ENCODE measurements at regions not wholly inside any gene's neighbourhood (a gene's known extent, or its start where the extent isn't known, plus 50 kb on each side); places are given as distances from the start of the nearest gene placed in this dataset.
A peak's percentile ranks its signal among the peaks of the same experiment; 100 is the strongest.

DNA sequence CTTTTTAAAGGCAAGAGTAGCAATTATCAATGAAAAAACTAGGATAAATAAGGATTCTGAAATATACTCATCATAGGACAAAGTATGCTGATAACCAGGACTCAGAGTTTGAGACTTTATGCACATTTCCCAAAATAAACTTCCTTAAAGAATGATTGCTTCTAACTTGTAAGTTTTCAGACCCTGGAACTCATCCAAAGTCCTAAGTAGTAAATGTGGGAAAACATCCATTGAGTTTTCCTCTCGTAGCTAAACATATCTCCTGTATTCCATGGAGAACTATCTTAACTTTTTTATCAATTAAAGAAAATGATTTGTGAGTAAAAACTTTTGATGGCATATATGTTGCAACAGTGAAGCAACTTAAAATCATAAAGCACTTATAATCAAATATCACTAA, 285.2 kb upstream of the KLF6 start:
- Histone ChIP-seq H3K4me1 (ENCODE audit: control insufficient read depth, insufficient read depth, low read length, poor library complexity, severe bottlenecking) (peaks cover 18% of the 10 kb centered on the region), H3K4me3 (ENCODE audit: low read depth, low read length) (no peak overlapping the region), H3K9me3 (ENCODE audit: control insufficient read depth in 2 of 2, low read length in 2 of 2) (no peaks in the 10 kb centered on the region), H3K27me3 (ENCODE audit: control insufficient read depth, insufficient read depth, low read length) (no peaks in the 10 kb centered on the region), H3K27ac (ENCODE audit: insufficient read depth, low read length, poor library complexity, severe bottlenecking) (no peak overlapping the region), H3K36me3 (ENCODE audit: control insufficient read depth, insufficient read depth, low read length) (no peaks in the 10 kb centered on the region)
- Mint-ChIP-seq H3K27ac (no peak overlapping the region), H3K4me1 (peaks cover 13 to 23% (median 16%) of the 10 kb centered on the region in 4 donors), H3K9me3 (no peaks in the 10 kb centered on the region), H3K36me3 (peaks cover 3% of the 10 kb centered on the region), H3K4me3 (no peak overlapping the region), H3K27me3 (no peaks in the 10 kb centered on the region)
- DNase-seq (no peak), ATAC-seq (ENCODE audit: low read depth in 2 of 2) (no peak)

DNA sequence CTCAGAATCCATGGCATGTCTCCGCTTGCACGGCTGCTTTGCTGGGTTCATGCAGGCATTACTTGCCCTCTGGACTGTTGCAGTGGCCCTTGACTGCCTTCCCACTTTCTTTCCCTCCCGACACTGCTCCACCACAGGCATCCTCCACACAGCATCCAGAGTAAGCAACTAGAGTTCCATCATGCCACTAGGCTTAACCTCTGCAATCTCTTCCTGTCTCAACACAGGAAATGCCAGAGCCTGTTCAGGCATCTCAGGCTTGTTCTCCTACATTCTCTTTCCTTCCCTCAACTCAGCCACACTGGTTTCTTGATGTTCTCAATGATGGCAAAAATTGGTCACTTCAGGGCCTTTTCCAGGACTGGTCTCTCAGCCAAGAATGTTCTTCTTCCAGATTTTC, 284.5 kb upstream of the KLF6 start:
- peaks cover 6 to 16% (median 9%) of the 10 kb centered on the region in 4 donors for H3K4me1 Mint-ChIP-seq

DNA sequence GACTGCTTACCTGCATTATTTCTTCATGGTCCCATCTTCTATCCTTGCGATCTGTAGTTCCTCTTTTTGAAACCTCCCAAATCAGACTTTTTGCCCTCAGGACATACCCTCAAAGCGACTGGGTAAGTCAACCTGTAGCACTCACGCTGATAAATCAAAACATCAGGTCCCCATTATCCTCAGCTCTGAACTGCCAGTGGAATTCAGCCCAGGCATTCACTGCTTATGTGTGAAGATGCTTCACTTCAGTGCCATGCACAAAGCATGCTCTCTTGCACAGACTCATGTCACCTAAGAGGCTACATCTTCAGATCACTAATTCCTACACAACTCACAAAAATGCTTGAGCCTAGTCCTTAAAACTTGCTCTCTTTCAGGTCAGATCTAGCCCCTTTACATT, 283.6 kb upstream of the KLF6 start:
- no peaks in the 10 kb centered on the region for H3K36me3 Mint-ChIP-seq
- no peak for ATAC-seq (ENCODE audit: low read depth in 2 of 2)
- Histone ChIP-seq H3K4me1 (ENCODE audit: control insufficient read depth, insufficient read depth, low read length, poor library complexity, severe bottlenecking) (peaks cover 2% of the 10 kb centered on the region), H3K27ac (ENCODE audit: insufficient read depth, low read length, poor library complexity, severe bottlenecking) (no peak overlapping the region), H3K27me3 (ENCODE audit: control insufficient read depth, insufficient read depth, low read length) (no peaks in the 10 kb centered on the region), H3K36me3 (ENCODE audit: control insufficient read depth, insufficient read depth, low read length) (no peaks in the 10 kb centered on the region), H3K4me3 (ENCODE audit: low read depth, low read length) (no peak overlapping the region), H3K9me3 (ENCODE audit: control insufficient read depth in 2 of 2, low read length in 2 of 2) (no peaks in the 10 kb centered on the region)
- no peak overlapping the region for H3K4me3 Mint-ChIP-seq
- DNase-seq, result no peak
- H3K4me1 Mint-ChIP-seq, result peaks cover 1 to 7% (median 3%) of the 10 kb centered on the region in 4 donors
- no peaks in the 10 kb centered on the region for H3K9me3 Mint-ChIP-seq
- H3K27ac Mint-ChIP-seq, result no peak overlapping the region
- no peaks in the 10 kb centered on the region for H3K27me3 Mint-ChIP-seq

More for the DNA sequence above, 284.5 kb upstream of the KLF6 start:
- H3K9me3 Mint-ChIP-seq, result no peaks in the 10 kb centered on the region
- Histone ChIP-seq H3K27me3 (ENCODE audit: control insufficient read depth, insufficient read depth, low read length) (no peaks in the 10 kb centered on the region), H3K27ac (ENCODE audit: insufficient read depth, low read length, poor library complexity, severe bottlenecking) (no peak overlapping the region), H3K4me1 (ENCODE audit: control insufficient read depth, insufficient read depth, low read length, poor library complexity, severe bottlenecking) (peaks cover 11% of the 10 kb centered on the region), H3K36me3 (ENCODE audit: control insufficient read depth, insufficient read depth, low read length) (no peaks in the 10 kb centered on the region), H3K4me3 (ENCODE audit: low read depth, low read length) (no peak overlapping the region), H3K9me3 (ENCODE audit: control insufficient read depth in 2 of 2, low read length in 2 of 2) (no peaks in the 10 kb centered on the region)
- no peaks in the 10 kb centered on the region for H3K27me3 Mint-ChIP-seq
- DNase-seq (no peak), ATAC-seq (ENCODE audit: low read depth in 2 of 2) (no peak)
- H3K36me3 Mint-ChIP-seq, result no peaks in the 10 kb centered on the region
- H3K27ac Mint-ChIP-seq, result no peak overlapping the region
- H3K4me3 Mint-ChIP-seq, result no peak overlapping the region

DNA sequence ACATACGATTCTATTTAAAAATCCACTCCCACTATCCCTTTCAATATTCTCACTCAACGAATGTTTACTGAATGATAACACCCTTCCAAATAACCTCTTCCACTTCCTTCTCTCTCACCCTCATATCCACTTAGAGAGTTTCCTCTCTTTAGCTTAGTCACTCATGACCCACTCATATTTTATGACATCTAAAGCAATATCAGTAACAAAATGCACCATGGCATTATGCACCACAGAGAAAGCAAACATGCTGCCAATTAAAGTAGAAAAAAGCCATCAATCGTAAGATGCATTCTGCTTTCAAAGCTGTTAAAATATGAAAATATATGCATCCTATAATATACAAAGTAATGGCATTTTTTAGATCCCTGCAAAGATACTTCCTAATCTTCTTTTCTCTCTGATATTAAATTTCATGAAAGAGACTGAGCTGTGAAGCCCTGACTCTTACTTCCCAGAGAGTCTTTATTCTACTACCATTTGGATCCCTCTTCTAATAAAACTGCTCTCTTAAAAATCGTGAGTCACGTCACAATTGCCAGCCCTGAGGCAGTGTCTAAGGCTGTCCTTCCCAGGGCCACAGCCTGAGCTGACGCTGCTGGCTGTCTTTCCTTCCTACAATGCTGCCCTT, 283.0 kb upstream of the KLF6 start:
- Histone ChIP-seq H3K4me1 (ENCODE audit: control insufficient read depth, insufficient read depth, low read length, poor library complexity, severe bottlenecking) (no peaks in the 10 kb centered on the region), H3K27me3 (ENCODE audit: control insufficient read depth, insufficient read depth, low read length) (no peaks in the 10 kb centered on the region), H3K9me3 (ENCODE audit: control insufficient read depth in 2 of 2, low read length in 2 of 2) (no peaks in the 10 kb centered on the region), H3K36me3 (ENCODE audit: control insufficient read depth, insufficient read depth, low read length) (no peaks in the 10 kb centered on the region), H3K27ac (ENCODE audit: insufficient read depth, low read length, poor library complexity, severe bottlenecking) (no peak overlapping the region), H3K4me3 (ENCODE audit: low read depth, low read length) (no peak overlapping the region)
- ATAC-seq (ENCODE audit: low read depth in 2 of 2) (no peak), DNase-seq (no peak)
- Mint-ChIP-seq H3K9me3 (no peaks in the 10 kb centered on the region), H3K4me1 (peaks cover 0 to 6% (median 2%) of the 10 kb centered on the region in 4 donors), H3K27me3 (no peaks in the 10 kb centered on the region), H3K36me3 (no peaks in the 10 kb centered on the region), H3K27ac (no peak overlapping the region), H3K4me3 (no peak overlapping the region)

DNA sequence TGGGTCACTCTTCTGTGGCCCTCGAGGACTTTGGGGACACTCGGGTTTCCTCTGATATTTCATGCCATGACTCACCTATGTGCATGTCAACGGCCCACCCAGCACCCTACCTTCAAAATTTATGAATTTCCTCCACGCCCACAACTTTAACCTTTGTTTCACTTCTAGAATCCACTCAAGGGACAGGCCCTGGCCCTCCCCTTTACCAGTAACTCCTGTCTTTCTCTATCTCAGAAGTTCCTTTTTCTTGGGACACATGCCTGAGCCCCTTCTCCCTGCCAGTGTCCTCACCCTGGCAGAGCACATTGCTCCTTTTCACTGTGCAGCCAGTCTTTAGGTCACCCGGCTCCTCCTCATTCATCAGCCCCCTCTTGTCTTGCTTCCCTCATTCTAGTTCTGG, 282.5 kb upstream of the KLF6 start:
- Histone ChIP-seq H3K9me3 (ENCODE audit: control insufficient read depth in 2 of 2, low read length in 2 of 2) (no peaks in the 10 kb centered on the region), H3K36me3 (ENCODE audit: control insufficient read depth, insufficient read depth, low read length) (no peaks in the 10 kb centered on the region), H3K27me3 (ENCODE audit: control insufficient read depth, insufficient read depth, low read length) (no peaks in the 10 kb centered on the region), H3K4me3 (ENCODE audit: low read depth, low read length) (no peak overlapping the region), H3K27ac (ENCODE audit: insufficient read depth, low read length, poor library complexity, severe bottlenecking) (no peak overlapping the region), H3K4me1 (ENCODE audit: control insufficient read depth, insufficient read depth, low read length, poor library complexity, severe bottlenecking) (no peaks in the 10 kb centered on the region)
- Mint-ChIP-seq H3K27me3 (no peaks in the 10 kb centered on the region), H3K36me3 (no peaks in the 10 kb centered on the region), H3K9me3 (no peaks in the 10 kb centered on the region), H3K4me1 (peaks cover 0 to 6% (median 1%) of the 10 kb centered on the region in 4 donors), H3K27ac (no peak overlapping the region), H3K4me3 (no peak overlapping the region)
- peak in 1 of 3 donors; percentile 46 for DNase-seq
- ATAC-seq (ENCODE audit: low read depth in 2 of 2), result peak; percentile 55 to 57

DNA sequence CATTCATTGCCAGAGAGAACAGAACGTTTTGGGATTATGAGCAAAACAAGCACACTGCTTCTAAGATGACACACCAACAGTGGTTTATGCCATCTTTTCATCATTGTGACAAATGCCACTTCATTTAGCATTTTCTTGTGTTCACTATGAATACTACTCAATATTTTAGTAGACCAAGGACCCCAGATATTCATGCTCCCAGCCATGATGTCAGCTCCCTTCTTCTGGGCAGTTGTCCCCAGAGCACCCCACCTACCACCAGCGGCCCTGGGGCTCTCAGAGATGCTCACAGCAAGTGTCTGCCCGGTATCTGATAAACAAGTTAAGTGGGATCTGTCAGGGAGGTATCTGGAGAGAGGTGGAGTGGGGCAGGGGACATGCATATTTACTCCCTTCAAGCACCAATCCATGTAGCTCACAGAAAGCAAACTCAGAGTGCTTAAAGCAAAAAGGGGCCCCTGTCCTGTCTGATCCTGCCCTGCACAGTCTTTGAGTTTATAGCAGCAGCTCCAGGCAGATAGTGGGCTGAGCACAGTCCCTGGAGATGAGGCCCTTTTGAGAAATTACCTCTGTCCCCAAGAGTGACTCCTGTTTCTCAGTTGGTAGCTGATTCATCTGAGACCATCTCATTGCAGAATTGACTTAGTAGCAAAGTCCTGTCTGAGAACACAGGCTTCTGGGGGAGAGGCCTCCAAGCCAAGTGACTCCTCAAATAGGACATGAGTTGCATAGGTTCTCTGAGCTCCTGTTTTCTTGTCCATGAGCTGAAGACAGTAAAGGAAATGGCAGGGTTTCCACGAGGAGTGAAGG, 281.8 kb upstream of the KLF6 start:
- H3K27me3 Mint-ChIP-seq, result no peaks in the 10 kb centered on the region

DNA sequence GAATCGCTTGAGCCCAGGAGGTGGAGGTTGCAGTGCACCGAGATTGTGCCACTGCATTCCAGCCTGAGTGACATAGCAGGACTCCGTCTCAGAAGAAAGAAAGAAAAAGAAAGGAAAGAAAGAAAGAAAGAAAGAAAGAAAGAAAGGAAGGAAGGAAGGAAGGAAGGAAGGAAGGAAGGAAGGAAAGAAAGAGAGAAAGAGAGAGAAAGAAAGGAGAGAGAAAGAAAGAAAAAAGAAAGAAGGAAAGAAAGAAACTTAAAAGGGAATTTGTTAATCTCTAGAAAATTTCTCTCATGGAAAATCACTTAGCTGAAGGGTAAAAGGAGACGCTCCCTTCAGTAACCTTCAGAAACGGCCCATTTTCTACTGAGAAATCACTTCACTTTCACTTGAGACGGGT, 279.5 kb upstream of the KLF6 start:
- Mint-ChIP-seq H3K4me1 (peaks cover 0 to 29% (median 15%) of the 10 kb centered on the region in 4 donors), H3K4me3 (no peak overlapping the region), H3K27ac (no peak overlapping the region), H3K27me3 (no peaks in the 10 kb centered on the region), H3K36me3 (no peaks in the 10 kb centered on the region), H3K9me3 (peaks cover 0 to 2% (median 0%) of the 10 kb centered on the region in 7 donors)
- no peak overlapping the region for H3K27ac ChIP-seq (ENCODE audit: insufficient read depth, low read length, poor library complexity, severe bottlenecking)
- ATAC-seq (ENCODE audit: low read depth in 2 of 2), result no peak
- no peaks in the 10 kb centered on the region for H3K27me3 ChIP-seq (ENCODE audit: control insufficient read depth, insufficient read depth, low read length)
- DNase-seq, result no peak
- H3K36me3 ChIP-seq (ENCODE audit: control insufficient read depth, insufficient read depth, low read length), result no peaks in the 10 kb centered on the region
- H3K4me3 ChIP-seq (ENCODE audit: low read depth, low read length), result no peak overlapping the region
- H3K4me1 ChIP-seq (ENCODE audit: control insufficient read depth, insufficient read depth, low read length, poor library complexity, severe bottlenecking), result peaks cover 9% of the 10 kb centered on the region
- no peaks in the 10 kb centered on the region for H3K9me3 ChIP-seq (ENCODE audit: control insufficient read depth in 2 of 2, low read length in 2 of 2)

More for the DNA sequence above, 281.8 kb upstream of the KLF6 start:
- ATAC-seq (ENCODE audit: low read depth in 2 of 2) (no peak), DNase-seq (no peak)
- no peaks in the 10 kb centered on the region for H3K36me3 ChIP-seq (ENCODE audit: control insufficient read depth, insufficient read depth, low read length)
- H3K9me3 ChIP-seq (ENCODE audit: control insufficient read depth in 2 of 2, low read length in 2 of 2), result no peaks in the 10 kb centered on the region
- no peak overlapping the region for H3K4me3 ChIP-seq (ENCODE audit: low read depth, low read length)
- H3K27me3 ChIP-seq (ENCODE audit: control insufficient read depth, insufficient read depth, low read length), result no peaks in the 10 kb centered on the region
- H3K4me3 Mint-ChIP-seq, result no peak overlapping the region
- peaks cover 0 to 11% (median 4%) of the 10 kb centered on the region in 4 donors for H3K4me1 Mint-ChIP-seq
- no peaks in the 10 kb centered on the region for H3K9me3 Mint-ChIP-seq
- no peaks in the 10 kb centered on the region for H3K4me1 ChIP-seq (ENCODE audit: control insufficient read depth, insufficient read depth, low read length, poor library complexity, severe bottlenecking)
- H3K27ac Mint-ChIP-seq, result no peak overlapping the region
- no peak overlapping the region for H3K27ac ChIP-seq (ENCODE audit: insufficient read depth, low read length, poor library complexity, severe bottlenecking)
- no peaks in the 10 kb centered on the region for H3K36me3 Mint-ChIP-seq

DNA sequence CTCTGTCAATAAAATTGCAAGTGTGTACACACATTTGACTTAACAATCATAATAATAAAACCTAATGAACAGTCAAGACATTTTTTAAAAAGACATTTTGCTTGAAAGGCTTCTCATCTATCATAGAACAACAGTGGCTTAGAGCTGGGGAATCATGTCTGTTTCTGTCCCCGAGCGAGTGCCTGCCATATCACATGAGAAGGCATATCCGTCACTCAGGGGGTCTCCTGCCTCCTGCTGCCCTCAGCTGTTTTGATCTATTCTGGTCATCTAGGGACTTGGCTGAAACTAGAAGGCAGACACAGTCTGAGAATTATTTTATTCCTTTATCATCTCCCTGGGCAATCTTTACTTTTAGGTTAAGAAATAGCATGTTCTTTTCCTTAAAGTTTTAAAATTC, 278.7 kb upstream of the KLF6 start:
- no peak for ATAC-seq (ENCODE audit: low read depth in 2 of 2)
- H3K27ac Mint-ChIP-seq, result no peak overlapping the region

More for the DNA sequence above, 278.7 kb upstream of the KLF6 start:
- H3K4me1 ChIP-seq (ENCODE audit: control insufficient read depth, insufficient read depth, low read length, poor library complexity, severe bottlenecking), result peaks cover 9% of the 10 kb centered on the region
- no peak for DNase-seq
- H3K27me3 ChIP-seq (ENCODE audit: control insufficient read depth, insufficient read depth, low read length), result no peaks in the 10 kb centered on the region
- H3K36me3 Mint-ChIP-seq, result no peaks in the 10 kb centered on the region
- H3K27ac ChIP-seq (ENCODE audit: insufficient read depth, low read length, poor library complexity, severe bottlenecking), result no peak overlapping the region
- no peaks in the 10 kb centered on the region for H3K27me3 Mint-ChIP-seq
- H3K4me1 Mint-ChIP-seq, result peaks cover 0 to 33% (median 15%) of the 10 kb centered on the region in 4 donors
- H3K4me3 ChIP-seq (ENCODE audit: low read depth, low read length), result no peak overlapping the region
- H3K9me3 Mint-ChIP-seq, result peaks cover 0 to 2% (median 0%) of the 10 kb centered on the region in 7 donors
- no peak overlapping the region for H3K4me3 Mint-ChIP-seq
- H3K9me3 ChIP-seq (ENCODE audit: control insufficient read depth in 2 of 2, low read length in 2 of 2), result no peaks in the 10 kb centered on the region
- no peaks in the 10 kb centered on the region for H3K36me3 ChIP-seq (ENCODE audit: control insufficient read depth, insufficient read depth, low read length)

Data from CD4-positive, CD25-positive, alpha-beta regulatory T cell (primary cell).